ENCODE measurements at regions not wholly inside any gene's neighbourhood (a gene's known extent, or its start where the extent isn't known, plus 50 kb on each side); places are given as distances from the start of the nearest gene placed in this dataset.
"Not testable (repeated sequence)": the region's sequence is repeated elsewhere in the genome, so short reads cannot be mapped to it uniquely, and the experiment has no call there.

GRCh38 chr5:63089147-63089546 lies 510.5 kb downstream of the LRRC70 start:
- no peak for DNase-seq

DNA sequence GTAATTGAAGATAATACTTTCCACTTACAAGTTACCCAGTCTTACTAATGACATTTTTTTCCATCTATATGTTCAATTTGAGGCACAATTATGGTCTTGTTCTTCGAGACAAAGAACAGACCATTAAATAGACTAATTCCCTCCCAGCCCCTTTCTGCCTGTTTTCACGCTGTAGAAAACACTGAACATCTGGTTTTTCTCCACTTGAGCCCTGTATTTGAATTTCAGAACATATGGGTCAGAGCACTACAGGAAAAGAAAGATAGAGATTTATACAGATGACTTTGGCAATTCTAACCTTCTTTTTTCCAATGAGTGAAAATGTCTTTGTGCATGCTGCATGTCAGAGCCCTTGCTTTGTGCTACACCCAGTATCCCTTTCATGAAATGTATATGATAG lies 506.9 kb downstream of the LRRC70 start:
- no peak for DNase-seq

GRCh38 chr5:63083689-63084088 lies 505.1 kb downstream of the LRRC70 start:
- not testable (repeated sequence) for DNase-seq

DNA sequence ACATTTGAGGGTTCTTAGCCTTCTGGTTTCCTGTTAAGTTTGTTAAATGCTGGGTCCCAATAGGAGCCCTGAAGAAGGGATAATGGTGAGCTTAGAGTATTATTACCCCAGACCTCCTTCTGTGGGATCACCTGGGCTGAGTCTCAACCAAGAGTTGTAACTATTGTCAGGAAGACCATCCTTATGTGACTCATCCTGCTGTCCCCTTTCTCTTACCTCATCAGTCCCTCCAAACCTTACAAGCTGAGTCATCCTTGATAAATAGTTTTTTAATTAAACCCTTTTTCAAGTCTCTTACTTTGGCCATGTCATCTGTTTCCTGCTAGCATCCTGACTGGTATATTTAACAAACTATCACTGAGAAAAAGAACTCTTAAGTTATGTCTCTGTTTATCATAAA lies 502.8 kb downstream of the LRRC70 start:
- no peak for DNase-seq

DNA sequence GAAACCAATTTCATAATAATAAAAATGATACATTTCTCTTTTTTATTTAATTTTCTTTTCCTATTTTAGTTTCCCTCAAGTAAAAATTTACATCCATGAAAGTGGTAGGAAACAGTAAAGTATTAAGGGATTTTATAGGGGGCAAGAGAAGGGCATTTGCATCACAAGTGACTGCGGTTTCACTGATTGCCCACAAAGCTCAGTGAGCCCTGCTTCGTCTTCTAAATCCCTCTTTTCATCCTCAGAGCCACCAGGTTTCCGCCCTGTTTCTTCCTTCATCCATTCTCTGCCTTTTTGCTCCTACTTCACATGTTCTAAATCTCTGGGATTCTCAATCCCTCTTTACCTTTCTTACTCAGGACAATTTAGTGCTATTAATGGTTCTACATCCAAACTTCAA lies 491.4 kb downstream of the LRRC70 start:
- no peak for DNase-seq

DNA sequence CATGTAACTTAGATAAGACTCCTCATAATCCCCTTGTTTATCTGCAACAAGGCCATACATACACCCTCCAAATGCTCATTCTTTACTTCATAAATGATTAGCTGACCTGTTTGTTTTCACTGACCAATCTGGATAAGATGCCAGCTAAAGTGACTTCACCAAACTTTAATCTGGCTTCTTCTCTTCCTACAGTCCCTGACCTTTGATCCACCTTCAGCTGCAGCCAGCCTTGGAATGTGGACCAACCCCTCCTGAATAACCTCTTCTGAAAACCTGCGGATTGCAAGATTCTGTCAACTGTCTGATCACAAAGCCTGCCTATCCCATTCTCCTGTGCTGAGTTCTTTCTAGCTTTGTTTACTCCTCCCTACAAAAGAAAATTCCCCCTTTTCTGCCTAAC lies 476.8 kb downstream of the LRRC70 start:
- no peak for DNase-seq

DNA sequence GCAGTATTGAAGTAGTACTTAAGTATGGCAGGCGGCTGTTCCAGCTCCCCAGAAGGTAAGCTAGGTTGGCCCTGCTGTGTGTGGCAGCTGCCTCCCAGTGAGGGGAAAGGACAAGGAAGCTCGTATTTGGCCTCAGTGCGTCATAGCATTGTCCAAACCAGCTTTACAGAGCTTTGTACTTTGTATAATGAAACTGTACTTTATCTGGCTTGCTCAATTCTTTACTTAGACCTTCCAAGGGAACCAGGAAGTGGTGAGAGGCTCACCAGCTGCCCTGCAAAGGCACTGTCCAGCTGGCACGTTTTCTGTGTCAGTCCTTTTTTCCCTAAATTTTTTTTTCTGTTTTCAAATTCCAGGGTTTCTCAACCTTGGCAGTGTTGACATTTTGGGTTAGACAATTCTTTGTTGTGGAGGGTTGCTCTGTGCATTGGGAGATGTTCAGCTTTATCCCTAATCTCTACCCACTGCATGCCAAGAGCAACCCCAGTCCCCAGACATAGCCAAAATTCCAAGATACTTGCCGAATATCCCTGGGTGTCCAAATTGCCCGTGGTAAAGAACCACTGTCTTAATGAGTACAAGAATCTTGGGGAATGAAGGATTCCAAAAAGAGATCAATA lies 474.5 kb downstream of the LRRC70 start:
- DNase-seq, result no peak

- no peak for DNase-seq
These were observed 472.3 kb downstream of the LRRC70 start for GRCh38 chr5:63050916-63051315.

- DNase-seq, result no peak
These were observed 471.3 kb downstream of the LRRC70 start for GRCh38 chr5:63049935-63050334.

- no peak for DNase-seq
These were observed 465.2 kb downstream of the LRRC70 start for GRCh38 chr5:63043792-63044191.

DNA sequence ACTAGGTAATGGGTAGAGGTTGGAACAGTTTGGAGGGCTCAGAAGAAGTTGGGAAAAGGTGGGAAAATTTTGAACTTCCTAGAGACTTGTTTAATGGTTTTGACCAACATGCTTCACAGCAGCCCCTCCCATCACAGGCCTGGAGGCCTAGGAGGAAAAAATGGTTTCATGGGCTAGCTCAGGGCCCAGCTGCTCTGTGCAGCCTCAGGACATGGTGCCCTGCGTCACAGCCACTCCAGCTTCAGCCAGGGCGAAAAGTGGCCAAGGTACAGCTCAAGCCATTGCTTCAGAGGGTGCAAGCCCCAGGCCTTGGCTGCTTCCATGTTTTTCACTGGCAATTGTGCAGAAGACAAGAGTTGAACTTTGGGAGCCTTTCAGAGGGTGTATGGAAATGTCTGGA lies 453.7 kb downstream of the LRRC70 start:
- no peak for DNase-seq

GRCh38 chr5:63029891-63030290 lies 451.3 kb downstream of the LRRC70 start:
- DNase-seq, result no peak

GRCh38 chr5:63025679-63026078 lies 447.1 kb downstream of the LRRC70 start:
- no peak for DNase-seq

- no peak for DNase-seq
These were observed 443.8 kb downstream of the LRRC70 start for GRCh38 chr5:63022403-63022802.

- no peak for DNase-seq
These were observed 432.5 kb downstream of the LRRC70 start for GRCh38 chr5:63011158-63011557.

DNA sequence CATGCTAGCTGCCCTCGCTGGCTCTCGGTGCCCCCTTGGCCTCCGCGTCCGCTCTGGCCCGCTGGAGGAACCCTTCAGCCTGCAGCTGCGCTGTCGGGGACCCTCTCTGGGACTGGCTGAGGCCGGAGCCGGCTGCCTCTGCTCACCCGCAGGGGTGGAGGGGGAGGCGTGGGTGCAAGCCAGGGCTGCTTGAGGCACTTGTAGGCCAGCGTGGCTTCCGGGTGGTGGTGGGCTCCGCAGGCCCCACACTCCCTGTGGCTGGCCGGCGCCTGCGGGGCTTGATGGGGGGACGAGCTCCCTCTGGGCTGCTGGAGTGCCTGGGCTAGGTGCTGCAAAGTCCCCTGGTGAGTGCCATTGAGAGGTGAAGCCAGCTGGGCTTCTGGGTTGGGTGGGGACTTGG lies 429.6 kb downstream of the LRRC70 start:
- DNase-seq, result no peak

GRCh38 chr5:62994842-62995241 lies 416.2 kb downstream of the LRRC70 start:
- not testable (repeated sequence) for DNase-seq

- no peak for DNase-seq
These were observed 407.1 kb downstream of the LRRC70 start for GRCh38 chr5:62985749-62986148.

GRCh38 chr5:62982348-62982747 lies 403.7 kb downstream of the LRRC70 start:
- DNase-seq, result no peak

GRCh38 chr5:62980884-62981283 lies 402.3 kb downstream of the LRRC70 start:
- DNase-seq, result no peak

DNA sequence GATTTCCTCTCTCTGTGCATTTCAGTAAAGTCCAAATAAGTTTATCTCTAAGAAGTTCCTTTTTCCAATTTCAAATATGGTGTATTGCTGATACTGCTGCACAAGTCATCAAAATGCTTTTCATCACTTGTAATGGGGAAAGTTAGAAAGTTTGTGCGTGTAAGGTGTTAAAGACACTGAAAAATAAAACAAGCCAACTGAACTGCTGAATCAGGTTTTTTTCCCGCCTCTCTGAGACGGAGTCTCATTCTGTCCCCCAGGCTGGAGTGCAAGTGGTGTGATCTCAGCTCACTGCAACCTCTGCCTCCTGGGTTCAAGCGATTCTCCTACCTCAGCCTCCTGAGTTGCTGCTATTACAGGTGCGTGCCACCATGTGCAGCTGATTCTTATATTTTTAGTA lies 400.9 kb downstream of the LRRC70 start:
- no peak for DNase-seq

- DNase-seq, result no peak
These were observed 399.0 kb downstream of the LRRC70 start for GRCh38 chr5:62977661-62978060.

- DNase-seq, result no peak
These were observed 396.0 kb downstream of the LRRC70 start for GRCh38 chr5:62974623-62975022.

- DNase-seq, result no peak
These were observed 390.9 kb downstream of the LRRC70 start for GRCh38 chr5:62969409-62970120.

GRCh38 chr5:62964428-62964827 lies 385.8 kb downstream of the LRRC70 start:
- no peak for DNase-seq
